ENCODE measurements at regions not wholly inside any gene's neighbourhood (a gene's known extent, or its start where the extent isn't known, plus 50 kb on each side); places are given as distances from the start of the nearest gene placed in this dataset.

GRCh38 chr19:30704771-30705330, 332.7 kb downstream of the ZNF536 start:
- no peaks in the 10 kb centered on the region for H3K9me3 ChIP-seq (ENCODE audit: control insufficient read depth in 2 of 2, low read length in 2 of 2)
- no peaks in the 10 kb centered on the region for H3K4me1 ChIP-seq (ENCODE audit: control insufficient read depth in 2 of 2, insufficient read depth in 2 of 2, low read length in 2 of 2)
- H3K27me3 ChIP-seq (ENCODE audit: control insufficient read depth in 2 of 2, insufficient read depth in 2 of 2, low read length in 2 of 2), result no peaks in the 10 kb centered on the region
- no peaks in the 10 kb centered on the region for H3K36me3 ChIP-seq (ENCODE audit: control insufficient read depth in 2 of 2, insufficient read depth in 2 of 2, low read length in 2 of 2)
- H3K4me3 ChIP-seq (ENCODE audit: low read length in 2 of 2), result no peak overlapping the region
- H3K27ac ChIP-seq (ENCODE audit: low read depth in 2 of 2, low read length in 2 of 2), result no peak overlapping the region
- no peak overlapping the region for H3K9ac ChIP-seq (ENCODE audit: low read depth in 1 of 2, low read length in 2 of 2)

- H3K36me3 ChIP-seq (ENCODE audit: control insufficient read depth in 2 of 2, insufficient read depth in 2 of 2, low read length in 2 of 2), result no peaks in the 10 kb centered on the region
- no peaks in the 10 kb centered on the region for H3K9me3 ChIP-seq (ENCODE audit: control insufficient read depth in 2 of 2, low read length in 2 of 2)
- H3K4me1 ChIP-seq (ENCODE audit: control insufficient read depth in 2 of 2, insufficient read depth in 2 of 2, low read length in 2 of 2), result no peaks in the 10 kb centered on the region
- H3K9ac ChIP-seq (ENCODE audit: low read depth in 1 of 2, low read length in 2 of 2), result no peak overlapping the region
- no peak overlapping the region for H3K4me3 ChIP-seq (ENCODE audit: low read length in 2 of 2)
- H3K27me3 ChIP-seq (ENCODE audit: control insufficient read depth in 2 of 2, insufficient read depth in 2 of 2, low read length in 2 of 2), result no peaks in the 10 kb centered on the region
- H3K27ac ChIP-seq (ENCODE audit: low read depth in 2 of 2, low read length in 2 of 2), result no peak overlapping the region
These were observed 331.5 kb downstream of the ZNF536 start for GRCh38 chr19:30703645-30704044.

GRCh38 chr19:30701178-30701577, 329.0 kb downstream of the ZNF536 start:
- H3K4me1 ChIP-seq (ENCODE audit: control insufficient read depth in 2 of 2, insufficient read depth in 2 of 2, low read length in 2 of 2), result no peaks in the 10 kb centered on the region

GRCh38 chr19:30699871-30700280, 327.7 kb downstream of the ZNF536 start:
- no peak overlapping the region for H3K27ac ChIP-seq (ENCODE audit: low read depth in 2 of 2, low read length in 2 of 2)
- no peaks in the 10 kb centered on the region for H3K4me1 ChIP-seq (ENCODE audit: control insufficient read depth in 2 of 2, insufficient read depth in 2 of 2, low read length in 2 of 2)
- H3K36me3 ChIP-seq (ENCODE audit: control insufficient read depth in 2 of 2, insufficient read depth in 2 of 2, low read length in 2 of 2), result no peaks in the 10 kb centered on the region
- H3K9me3 ChIP-seq (ENCODE audit: control insufficient read depth in 2 of 2, low read length in 2 of 2), result no peaks in the 10 kb centered on the region
- no peak overlapping the region for H3K9ac ChIP-seq (ENCODE audit: low read depth in 1 of 2, low read length in 2 of 2)
- H3K27me3 ChIP-seq (ENCODE audit: control insufficient read depth in 2 of 2, insufficient read depth in 2 of 2, low read length in 2 of 2), result no peaks in the 10 kb centered on the region
- no peak overlapping the region for H3K4me3 ChIP-seq (ENCODE audit: low read length in 2 of 2)

More at GRCh38 chr19:30701178-30701577, 329.0 kb downstream of the ZNF536 start:
- Histone ChIP-seq H3K9ac (ENCODE audit: low read depth in 1 of 2, low read length in 2 of 2) (no peak overlapping the region), H3K27ac (ENCODE audit: low read depth in 2 of 2, low read length in 2 of 2) (no peak overlapping the region), H3K36me3 (ENCODE audit: control insufficient read depth in 2 of 2, insufficient read depth in 2 of 2, low read length in 2 of 2) (no peaks in the 10 kb centered on the region), H3K4me3 (ENCODE audit: low read length in 2 of 2) (no peak overlapping the region), H3K9me3 (ENCODE audit: control insufficient read depth in 2 of 2, low read length in 2 of 2) (no peaks in the 10 kb centered on the region), H3K27me3 (ENCODE audit: control insufficient read depth in 2 of 2, insufficient read depth in 2 of 2, low read length in 2 of 2) (no peaks in the 10 kb centered on the region)

- Histone ChIP-seq H3K9me3 (ENCODE audit: control insufficient read depth in 2 of 2, low read length in 2 of 2) (no peaks in the 10 kb centered on the region), H3K27ac (ENCODE audit: low read depth in 2 of 2, low read length in 2 of 2) (no peak overlapping the region), H3K4me3 (ENCODE audit: low read length in 2 of 2) (no peak overlapping the region), H3K27me3 (ENCODE audit: control insufficient read depth in 2 of 2, insufficient read depth in 2 of 2, low read length in 2 of 2) (peaks cover 0 to 3% of the 10 kb centered on the region in 2 donors), H3K9ac (ENCODE audit: low read depth in 1 of 2, low read length in 2 of 2) (no peak overlapping the region), H3K4me1 (ENCODE audit: control insufficient read depth in 2 of 2, insufficient read depth in 2 of 2, low read length in 2 of 2) (peaks cover 0 to 4% of the 10 kb centered on the region in 2 donors), H3K36me3 (ENCODE audit: control insufficient read depth in 2 of 2, insufficient read depth in 2 of 2, low read length in 2 of 2) (no peaks in the 10 kb centered on the region)
These were observed 324.3 kb downstream of the ZNF536 start for GRCh38 chr19:30696514-30696913.

GRCh38 chr19:30695171-30695875, 323.1 kb downstream of the ZNF536 start:
- Histone ChIP-seq H3K36me3 (ENCODE audit: control insufficient read depth in 2 of 2, insufficient read depth in 2 of 2, low read length in 2 of 2) (no peaks in the 10 kb centered on the region), H3K27ac (ENCODE audit: low read depth in 2 of 2, low read length in 2 of 2) (no peak overlapping the region), H3K4me3 (ENCODE audit: low read length in 2 of 2) (no peak overlapping the region), H3K4me1 (ENCODE audit: control insufficient read depth in 2 of 2, insufficient read depth in 2 of 2, low read length in 2 of 2) (peaks cover 0 to 4% of the 10 kb centered on the region in 2 donors), H3K9me3 (ENCODE audit: control insufficient read depth in 2 of 2, low read length in 2 of 2) (no peaks in the 10 kb centered on the region), H3K9ac (ENCODE audit: low read depth in 1 of 2, low read length in 2 of 2) (no peak overlapping the region), H3K27me3 (ENCODE audit: control insufficient read depth in 2 of 2, insufficient read depth in 2 of 2, low read length in 2 of 2) (peaks cover 0 to 3% of the 10 kb centered on the region in 2 donors)

- Histone ChIP-seq H3K36me3 (ENCODE audit: control insufficient read depth in 2 of 2, insufficient read depth in 2 of 2, low read length in 2 of 2) (no peaks in the 10 kb centered on the region), H3K9ac (ENCODE audit: low read depth in 1 of 2, low read length in 2 of 2) (no peak overlapping the region), H3K27me3 (ENCODE audit: control insufficient read depth in 2 of 2, insufficient read depth in 2 of 2, low read length in 2 of 2) (peaks cover 0 to 3% of the 10 kb centered on the region in 2 donors), H3K4me1 (ENCODE audit: control insufficient read depth in 2 of 2, insufficient read depth in 2 of 2, low read length in 2 of 2) (peaks cover 0 to 4% of the 10 kb centered on the region in 2 donors), H3K4me3 (ENCODE audit: low read length in 2 of 2) (no peak overlapping the region), H3K27ac (ENCODE audit: low read depth in 2 of 2, low read length in 2 of 2) (no peak overlapping the region), H3K9me3 (ENCODE audit: control insufficient read depth in 2 of 2, low read length in 2 of 2) (no peaks in the 10 kb centered on the region)
These were observed 322.1 kb downstream of the ZNF536 start for GRCh38 chr19:30694156-30694755.

GRCh38 chr19:30692879-30693503, 320.8 kb downstream of the ZNF536 start:
- H3K9me3 ChIP-seq (ENCODE audit: control insufficient read depth in 2 of 2, low read length in 2 of 2), result no peaks in the 10 kb centered on the region
- H3K27me3 ChIP-seq (ENCODE audit: control insufficient read depth in 2 of 2, insufficient read depth in 2 of 2, low read length in 2 of 2), result peaks cover 0 to 3% of the 10 kb centered on the region in 2 donors
- H3K4me3 ChIP-seq (ENCODE audit: low read length in 2 of 2), result peak overlapping the region in 1 of 2 donors; percentile 53
- no peak overlapping the region for H3K9ac ChIP-seq (ENCODE audit: low read depth in 1 of 2, low read length in 2 of 2)
- H3K4me1 ChIP-seq (ENCODE audit: control insufficient read depth in 2 of 2, insufficient read depth in 2 of 2, low read length in 2 of 2), result peaks cover 0 to 4% of the 10 kb centered on the region in 2 donors
- no peak overlapping the region for H3K27ac ChIP-seq (ENCODE audit: low read depth in 2 of 2, low read length in 2 of 2)
- no peaks in the 10 kb centered on the region for H3K36me3 ChIP-seq (ENCODE audit: control insufficient read depth in 2 of 2, insufficient read depth in 2 of 2, low read length in 2 of 2)

- no peak overlapping the region for H3K9ac ChIP-seq (ENCODE audit: low read depth in 1 of 2, low read length in 2 of 2)
These were observed 320.1 kb downstream of the ZNF536 start for GRCh38 chr19:30692181-30692811.

More at GRCh38 chr19:30692181-30692811, 320.1 kb downstream of the ZNF536 start:
- Histone ChIP-seq H3K9me3 (ENCODE audit: control insufficient read depth in 2 of 2, low read length in 2 of 2) (no peaks in the 10 kb centered on the region), H3K4me1 (ENCODE audit: control insufficient read depth in 2 of 2, insufficient read depth in 2 of 2, low read length in 2 of 2) (peaks cover 0 to 4% of the 10 kb centered on the region in 2 donors), H3K27me3 (ENCODE audit: control insufficient read depth in 2 of 2, insufficient read depth in 2 of 2, low read length in 2 of 2) (peaks cover 0 to 3% of the 10 kb centered on the region in 2 donors), H3K36me3 (ENCODE audit: control insufficient read depth in 2 of 2, insufficient read depth in 2 of 2, low read length in 2 of 2) (no peaks in the 10 kb centered on the region), H3K4me3 (ENCODE audit: low read length in 2 of 2) (peak overlapping the region in 1 of 2 donors; percentile 53), H3K27ac (ENCODE audit: low read depth in 2 of 2, low read length in 2 of 2) (peak overlapping the region in 1 of 2 donors; percentile 19)

All from mucosa of rectum (tissue), 2 donors.